Body of pancreas (tissue), 4 donors: ENCODE measurements at regions not wholly inside any gene's neighbourhood (a gene's known extent, or its start where the extent isn't known, plus 50 kb on each side); places are given as distances from the start of the nearest gene placed in this dataset.
"Not testable (repeated sequence)": the region's sequence is repeated elsewhere in the genome, so short reads cannot be mapped to it uniquely, and the experiment has no call there.

Source experiments
- ATAC-seq: fragments of 150-250 bp; one replicate; pipeline ENCODE4 v1.9.1; 2016
- DNase-seq, 4 donors: peaks; one replicate each; pipeline ENCODE4 v3.0.0-alpha.2; 2019
- H3K27ac ChIP-seq, 4 donors: fragments of 200-600 bp; sonication (generic); 1 replicate in 3 of 4; 2 replicates in 1 of 4; pipeline versions ENCODE4 v1.5.1 to v1.6.1; 2016 to 2019; ENCODE audit warnings: mild to moderate bottlenecking in 1 of 4, mixed read lengths in 1 of 4, moderate library complexity in 1 of 4
- H3K27me3 ChIP-seq, 2 donors: fragments of 200-600 bp; sonication (generic); one replicate each; pipeline ENCODE4 v1.6.0; 2016; ENCODE audit warnings: mild to moderate bottlenecking in 1 of 2
- H3K36me3 ChIP-seq, 2 donors: fragments of 200-600 bp; sonication (generic); replicated peaks in 1 of 2; 2 replicates each; pipeline ENCODE4 v1.5.1; 2016; ENCODE audit warnings: low read depth in 2 of 2; ENCODE audit not compliant: insufficient read depth in 1 of 2
- H3K4me1 ChIP-seq: fragments of 200-600 bp; sonication (generic); one replicate; pipeline ENCODE4 v1.6.0; 2016
- H3K4me3 ChIP-seq, 2 donors: fragments of 200-600 bp; sonication (generic); 1 replicate in 1 of 2; 2 replicates in 1 of 2; pipeline ENCODE4 v1.5.1; 2016 to 2019
- H3K9me3 ChIP-seq, 3 donors: fragments of 200-600 bp; sonication (generic); 1 replicate in 2 of 3; 2 replicates in 1 of 3; pipeline ENCODE4 v1.5.1; 2016
- POLR2A ChIP-seq, 3 donors: fragments of 450-650 bp; IDR thresholded peaks; one replicate each; pipeline ENCODE4 v1.6.1; 2016; ENCODE audit warnings: antibody characterized with exemption in 3 of 3, mild to moderate bottlenecking in 2 of 3
- WGBS, 2 donors: methylation state at CpG; one replicate each; pipeline ENCODE4 v1.1.5; 2017; 5-methylcytosine and 5-hydroxymethylcytosine counted together
- intact Hi-C: fragments of 100-400 bp; cut with DNase I; formaldehyde crosslinking; loops from one replicate; pipeline ENCODE4 v1.15.1; 2023
- TF ChIP-seq, protein P1 (sequence below), 7 experiments: fragments of 450-650 bp in 4 of 7; fragments of 200-600 bp in 3 of 7; sonication (generic) in 3 of 7; IDR thresholded peaks; one replicate each; pipeline ENCODE4 v1.5.1; 2016 to 2019; ENCODE audit warnings: antibody characterized with exemption in 7 of 7

DNA sequence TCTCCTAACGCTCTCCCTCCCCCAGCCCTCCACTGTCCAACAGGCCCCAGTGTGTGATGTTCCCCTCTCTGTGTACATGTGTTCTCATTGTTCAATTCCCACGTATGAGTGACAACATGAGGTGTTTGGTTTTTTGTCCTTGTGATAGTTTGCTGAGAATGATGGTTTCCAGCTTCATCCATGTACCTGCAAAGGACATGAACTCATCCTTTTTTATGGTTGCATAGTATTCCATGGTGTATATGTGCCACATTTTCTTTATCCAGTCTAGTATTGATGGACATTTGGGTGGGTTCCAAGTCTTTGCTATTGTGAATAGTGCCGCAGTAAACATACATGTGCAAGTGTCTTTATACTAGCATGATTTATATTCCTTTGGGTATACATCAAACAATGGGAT lies 347.4 kb downstream of the MAGEE1 start:
- ATAC-seq, H3K27me3 ChIP-seq, H3K27ac ChIP-seq, H3K4me1 ChIP-seq, H3K4me3 ChIP-seq, DNase-seq, H3K36me3 ChIP-seq, intact Hi-C loops, H3K9me3 ChIP-seq: not testable (repeated sequence)
- 58 to 83% methylated on average over 3 of the region's 3 CpGs for WGBS, 2 donors

GRCh38 chrX:76796311-76796710 lies 368.8 kb downstream of the MAGEE1 start:
- Histone ChIP-seq H3K9me3 (no peaks in the 10 kb centered on the region), H3K4me3 (no peak overlapping the region), H3K4me1 (no peaks in the 10 kb centered on the region), H3K36me3 (no peaks in the 10 kb centered on the region), H3K27me3 (no peaks in the 10 kb centered on the region), H3K27ac (no peak overlapping the region)
- DNase-seq (no peak), ATAC-seq (no peak)
- intact Hi-C loops = no loop called here
- WGBS, 2 donors = 61 to 100% methylated on average over 1 to 2 of the region's 2 CpGs
- no peak for TF ChIP-seq POLR2A (IDR thresholded peaks at IDR 0.05)
- TF ChIP-seq, protein P1, sequence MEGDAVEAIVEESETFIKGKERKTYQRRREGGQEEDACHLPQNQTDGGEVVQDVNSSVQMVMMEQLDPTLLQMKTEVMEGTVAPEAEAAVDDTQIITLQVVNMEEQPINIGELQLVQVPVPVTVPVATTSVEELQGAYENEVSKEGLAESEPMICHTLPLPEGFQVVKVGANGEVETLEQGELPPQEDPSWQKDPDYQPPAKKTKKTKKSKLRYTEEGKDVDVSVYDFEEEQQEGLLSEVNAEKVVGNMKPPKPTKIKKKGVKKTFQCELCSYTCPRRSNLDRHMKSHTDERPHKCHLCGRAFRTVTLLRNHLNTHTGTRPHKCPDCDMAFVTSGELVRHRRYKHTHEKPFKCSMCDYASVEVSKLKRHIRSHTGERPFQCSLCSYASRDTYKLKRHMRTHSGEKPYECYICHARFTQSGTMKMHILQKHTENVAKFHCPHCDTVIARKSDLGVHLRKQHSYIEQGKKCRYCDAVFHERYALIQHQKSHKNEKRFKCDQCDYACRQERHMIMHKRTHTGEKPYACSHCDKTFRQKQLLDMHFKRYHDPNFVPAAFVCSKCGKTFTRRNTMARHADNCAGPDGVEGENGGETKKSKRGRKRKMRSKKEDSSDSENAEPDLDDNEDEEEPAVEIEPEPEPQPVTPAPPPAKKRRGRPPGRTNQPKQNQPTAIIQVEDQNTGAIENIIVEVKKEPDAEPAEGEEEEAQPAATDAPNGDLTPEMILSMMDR (IDR thresholded peaks at IDR 0.05) = no peak

DNA sequence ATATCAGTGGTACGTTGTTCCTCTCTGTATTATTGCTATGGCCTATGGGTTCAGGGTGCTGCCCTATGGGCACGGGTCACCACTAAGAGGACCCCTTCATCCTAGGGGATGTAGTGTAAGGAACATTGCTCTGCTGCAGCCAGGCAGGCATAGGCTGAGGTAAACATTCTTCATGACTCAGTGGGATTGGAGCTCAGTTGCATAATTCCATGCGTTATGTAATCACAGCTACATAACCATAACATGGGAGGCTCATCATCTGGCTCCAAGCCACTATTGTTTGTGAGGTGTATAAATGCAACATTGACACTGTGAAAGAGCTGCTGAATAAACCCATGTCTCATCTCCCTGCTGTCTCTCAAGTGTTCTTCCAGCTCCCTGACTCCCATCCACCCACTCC lies 375.2 kb downstream of the MAGEE1 start:
- Histone ChIP-seq H3K4me1 (no peaks in the 10 kb centered on the region), H3K9me3 (no peaks in the 10 kb centered on the region), H3K27me3 (no peaks in the 10 kb centered on the region), H3K27ac (no peak overlapping the region), H3K36me3 (no peaks in the 10 kb centered on the region), H3K4me3 (no peak overlapping the region)
- 47 to 80% methylated on average over 2 to 3 of the region's 3 CpGs for WGBS, 2 donors
- DNase-seq (no peak), ATAC-seq (no peak)
- TF ChIP-seq, protein P1 (IDR thresholded peaks at IDR 0.05) = no peak
- intact Hi-C loops = no loop called here

- Histone ChIP-seq H3K27ac (no peak overlapping the region), H3K9me3 (no peaks in the 10 kb centered on the region), H3K36me3 (no peaks in the 10 kb centered on the region), H3K4me1 (no peaks in the 10 kb centered on the region), H3K4me3 (no peak overlapping the region), H3K27me3 (no peaks in the 10 kb centered on the region)
- WGBS, 2 donors = 64 to 65% methylated on average over 3 of the region's 3 CpGs
- intact Hi-C loops = no loop called here
- no peak for ATAC-seq
- DNase-seq = no peak
- TF ChIP-seq POLR2A (IDR thresholded peaks at IDR 0.05) = no peak
- TF ChIP-seq, protein P1 (IDR thresholded peaks at IDR 0.05) = no peak
These were observed 388.2 kb downstream of the MAGEE1 start for GRCh38 chrX:76815754-76816153.

DNA sequence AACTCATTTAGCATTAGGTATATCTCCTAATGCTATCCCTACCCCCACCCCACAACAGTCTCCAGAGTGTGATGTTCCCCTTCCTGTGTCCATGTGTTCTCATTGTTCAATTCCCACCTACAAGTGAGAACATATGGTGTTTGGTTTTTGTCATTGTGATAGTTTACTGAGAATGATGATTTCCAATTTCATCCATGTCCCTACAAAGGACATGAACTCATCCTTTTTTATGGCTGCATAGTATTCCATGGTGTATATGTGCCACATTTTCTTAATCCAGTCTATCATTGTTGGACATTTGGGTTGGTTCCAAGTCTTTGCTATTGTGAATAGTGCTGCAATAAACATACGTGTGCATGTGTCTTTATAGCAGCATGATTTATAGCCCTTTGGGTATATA lies 389.8 kb downstream of the MAGEE1 start:
- H3K4me3 ChIP-seq, H3K9me3 ChIP-seq, DNase-seq, H3K27me3 ChIP-seq, H3K36me3 ChIP-seq, H3K27ac ChIP-seq, ATAC-seq, H3K4me1 ChIP-seq, intact Hi-C loops: not testable (repeated sequence)
- WGBS, 2 donors = no CpG with 5 or more reads among the region's 1 CpG

- intact Hi-C loops = no loop called here
- H3K9me3 ChIP-seq = no peaks in the 10 kb centered on the region
These were observed 393.8 kb downstream of the MAGEE1 start for GRCh38 chrX:76821276-76821675.

More at GRCh38 chrX:76821276-76821675, 393.8 kb downstream of the MAGEE1 start:
- TF ChIP-seq, protein P1 (IDR thresholded peaks at IDR 0.05) = no peak
- no peak for TF ChIP-seq POLR2A (IDR thresholded peaks at IDR 0.05)
- 86% methylated on average over 1 of the region's 1 CpG; no CpG with 5 or more reads in 1 of the 2 donors for WGBS, 2 donors
- ATAC-seq (no peak), DNase-seq (no peak)
- Histone ChIP-seq H3K36me3 (no peaks in the 10 kb centered on the region), H3K4me3 (no peak overlapping the region), H3K27me3 (no peaks in the 10 kb centered on the region), H3K27ac (no peak overlapping the region), H3K4me1 (no peaks in the 10 kb centered on the region)
